ENCODE measurements at regions not wholly inside any gene's neighbourhood (a gene's known extent, or its start where the extent isn't known, plus 50 kb on each side); places are given as distances from the start of the nearest gene placed in this dataset.
A peak's percentile ranks its signal among the peaks of the same experiment; 100 is the strongest.
"Not testable (repeated sequence)": the region's sequence is repeated elsewhere in the genome, so short reads cannot be mapped to it uniquely, and the experiment has no call there.

GRCh38 chr14:106651016-106651415, 1124.6 kb downstream of the TMEM121 start:
- intact Hi-C loops (cut with micrococcal nuclease) = no loop called here
- DNase-seq = no peak
- TF ChIP-seq CTCF (IDR thresholded peaks at IDR 0.05) = no peak
- Mint-ChIP-seq H3K27me3 (peaks cover 12% of the 10 kb centered on the region), H3K36me3 (ENCODE audit: low read depth) (no peaks in the 10 kb centered on the region), H3K9me3 (peaks cover 11% of the 10 kb centered on the region), H3K4me1 (peaks cover 21% of the 10 kb centered on the region), H3K4me3 (no peak overlapping the region), H3K27ac (no peak overlapping the region)
- ATAC-seq (ENCODE audit: low read depth) = no peak
- POLR2A ChIA-PET = no interaction called here
- CTCF ChIA-PET = interaction anchor here (1.4 kb wide), 1 partner anchor 32 kb away, joined by 3 read pairs; no protein-coding TSS in a partner anchor

GRCh38 chr14:106652494-106652893, 1126.1 kb downstream of the TMEM121 start:
- Mint-ChIP-seq H3K4me3 (peak overlapping the region; percentile 1), H3K27ac (peak overlapping the region; percentile 31), H3K36me3 (ENCODE audit: low read depth) (no peaks in the 10 kb centered on the region), H3K9me3 (peaks cover 11% of the 10 kb centered on the region), H3K4me1 (peaks cover 23% of the 10 kb centered on the region), H3K27me3 (peaks cover 12% of the 10 kb centered on the region)
- DNase-seq (no peak), ATAC-seq (ENCODE audit: low read depth) (peak; percentile 34)
- intact Hi-C loops (cut with micrococcal nuclease) = no loop called here
- no peak for TF ChIP-seq CTCF (IDR thresholded peaks at IDR 0.05)
- ChIA-PET CTCF (interaction anchor here (0.6 to 1.7 kb wide), 3 partner anchors 11 to 66 kb away, joined by 3 to 6 read pairs (median 4); no protein-coding TSS in a partner anchor), POLR2A (no interaction called here)

GRCh38 chr14:106657460-106657859, 1131.1 kb downstream of the TMEM121 start:
- Mint-ChIP-seq H3K9me3 (no peaks in the 10 kb centered on the region), H3K27ac (no peak overlapping the region), H3K36me3 (ENCODE audit: low read depth) (no peaks in the 10 kb centered on the region), H3K4me3 (no peak overlapping the region), H3K4me1 (peaks cover 23% of the 10 kb centered on the region), H3K27me3 (peaks cover under 1% of the 10 kb centered on the region)
- POLR2A ChIA-PET = interaction anchor here (2.3 kb wide), 1 partner anchor 795 kb away, joined by 5 read pairs; no protein-coding TSS in a partner anchor
- ATAC-seq (ENCODE audit: low read depth) (peak; percentile 58), DNase-seq (peak; percentile 49)
- intact Hi-C loops (cut with micrococcal nuclease) = loop anchor here (2.0 kb wide), 1 partner anchor 19 kb away; no protein-coding TSS in a partner anchor
- TF ChIP-seq CTCF (IDR thresholded peaks at IDR 0.05) = no peak
- CTCF ChIA-PET = interaction anchor here (2.4 kb wide), 1 partner anchor 10 kb away, joined by 9 read pairs; no protein-coding TSS in a partner anchor

- peaks cover 27% of the 10 kb centered on the region for H3K4me1 Mint-ChIP-seq
- DNase-seq; ATAC-seq (ENCODE audit: low read depth); H3K27ac Mint-ChIP-seq; intact Hi-C loops (cut with micrococcal nuclease); H3K36me3 Mint-ChIP-seq (ENCODE audit: low read depth); H3K27me3 Mint-ChIP-seq; H3K4me3 Mint-ChIP-seq; H3K9me3 Mint-ChIP-seq: not testable (repeated sequence)
- ChIA-PET POLR2A (interaction anchor here (2.3 kb wide), 1 partner anchor 796 kb away, joined by 5 read pairs; no protein-coding TSS in a partner anchor), CTCF (interaction anchor here (2.4 kb wide), 1 partner anchor 11 kb away, joined by 9 read pairs; no protein-coding TSS in a partner anchor)
Measured at GRCh38 chr14:106658066-106658860, 1131.9 kb downstream of the TMEM121 start.

GRCh38 chr14:106661561-106661960, 1135.2 kb downstream of the TMEM121 start:
- H3K4me3 Mint-ChIP-seq = not testable (repeated sequence)
- peak overlapping the region; percentile 18 for H3K27ac Mint-ChIP-seq

More at GRCh38 chr14:106661561-106661960, 1135.2 kb downstream of the TMEM121 start:
- POLR2A ChIA-PET; H3K27me3 Mint-ChIP-seq; intact Hi-C loops (cut with micrococcal nuclease); H3K36me3 Mint-ChIP-seq (ENCODE audit: low read depth); DNase-seq; H3K9me3 Mint-ChIP-seq: not testable (repeated sequence)
- H3K4me1 Mint-ChIP-seq = peaks cover 31% of the 10 kb centered on the region
- CTCF ChIA-PET = interaction anchor here (1.0 to 4.8 kb wide), 8 partner anchors 11 to 805 kb away, joined by 3 to 17 read pairs (median 5); no protein-coding TSS in a partner anchor
- peak; percentile 70 for ATAC-seq (ENCODE audit: low read depth)
